GM12878 (cell line): ENCODE measurements at regions not wholly inside any gene's neighbourhood (a gene's known extent, or its start where the extent isn't known, plus 50 kb on each side); places are given as distances from the start of the nearest gene placed in this dataset.

Source experiments
- BHLHE40 ChIP-seq, 2 experiments: fragments of 450-650 bp in 1 of 2; IDR thresholded peaks; 2 replicates each; pipeline ENCODE4 v1.6.1; 2011 to 2017; ENCODE audit warnings: low read depth in 2 of 2, borderline replicate concordance in 1 of 2, improper control_type of control experiment in 1 of 2, low read length in 1 of 2, mild to moderate bottlenecking in 1 of 2
- CBX5 ChIP-seq: sonication (generic); IDR thresholded peaks from 2 replicates; pipeline ENCODE4 v1.6.1; 2016; ENCODE audit warnings: low read depth, moderate library complexity, mild to moderate bottlenecking, inconsistent platforms
- FOS ChIP-seq: IDR thresholded peaks from 3 replicates; pipeline ENCODE4 v1.6.1; 2011; ENCODE audit warnings: borderline replicate concordance; ENCODE audit not compliant: insufficient read length; ENCODE audit errors: extremely low read depth
- HSF1 ChIP-seq: fragments of 150-350 bp; IDR thresholded peaks from 2 replicates; pipeline ENCODE4 v1.6.1; 2014; ENCODE audit warnings: mild to moderate bottlenecking, low read depth, low read length
- LARP7 ChIP-seq: fragments of 450-650 bp; IDR thresholded peaks from 2 replicates; pipeline ENCODE4 v1.6.1; 2017; ENCODE audit warnings: mild to moderate bottlenecking
- MEF2A ChIP-seq: IDR thresholded peaks from 2 replicates; pipeline ENCODE4 v1.6.1; 2011; ENCODE audit warnings: low read depth, mild to moderate bottlenecking, low read length, moderate library complexity; ENCODE audit not compliant: insufficient read depth
- PBX3 ChIP-seq: IDR thresholded peaks from 2 replicates; pipeline ENCODE4 v1.6.1; 2011; ENCODE audit warnings: mild to moderate bottlenecking, low read depth, low read length, moderate library complexity; ENCODE audit not compliant: insufficient replicate concordance
- USF1 ChIP-seq: IDR thresholded peaks from 2 replicates; pipeline ENCODE4 v1.6.1; 2011; ENCODE audit warnings: borderline replicate concordance, low read depth, mild to moderate bottlenecking, moderate library complexity, mixed read lengths, low read length; ENCODE audit not compliant: insufficient read depth; ENCODE audit errors: extremely low read length
- ZBTB33 ChIP-seq: fragments of 450-650 bp; IDR thresholded peaks from 2 replicates; pipeline ENCODE4 v1.6.1; 2017; ENCODE audit warnings: mild to moderate bottlenecking
- ZBTB40 ChIP-seq: fragments of 450-650 bp; IDR thresholded peaks from 2 replicates; pipeline ENCODE4 v1.6.1; 2016; ENCODE audit warnings: mild to moderate bottlenecking, moderate library complexity, borderline replicate concordance
- ZZZ3 ChIP-seq: IDR thresholded peaks from 2 replicates; pipeline ENCODE4 v1.6.1; 2011; ENCODE audit warnings: low read depth; ENCODE audit not compliant: control insufficient read depth, insufficient read length

GRCh38 chr10:62540389-62540788 is 166.2 kb downstream of the ZNF365 start (continued):
- TF ChIP-seq ZBTB33 = no peak
- no peak for TF ChIP-seq PBX3
- no peak for TF ChIP-seq ZBTB40
- TF ChIP-seq BHLHE40 (IDR thresholded peaks at IDR 0.05; ENCODE audit: borderline replicate concordance in 1 of 2, low read depth in 2 of 2, low read length in 1 of 2) = peak; percentile 43 to 55; a peak in 1 of 4 replicates
- TF ChIP-seq MEF2A = peak; percentile 61; the same call in 1 of the 2 replicates
- no peak for TF ChIP-seq LARP7
- no peak for TF ChIP-seq CBX5
- TF ChIP-seq FOS = no peak
- TF ChIP-seq ZZZ3 = no peak
- TF ChIP-seq USF1 = no peak
- TF ChIP-seq HSF1 = no peak
